Neuronal stem cell (in vitro differentiated cells): ENCODE measurements at regions not wholly inside any gene's neighbourhood (a gene's known extent, or its start where the extent isn't known, plus 50 kb on each side); places are given as distances from the start of the nearest gene placed in this dataset.
"Not testable (repeated sequence)": the region's sequence is repeated elsewhere in the genome, so short reads cannot be mapped to it uniquely, and the experiment has no call there.

Experiments used
- DNase-seq: peaks from one replicate; pipeline ENCODE4 v3.0.0-alpha.2; 2013; ENCODE audit warnings: low spot score
- H2AFZ ChIP-seq: one replicate; pipeline ENCODE4 v1.6.1; 2013; ENCODE audit warnings: mild to moderate bottlenecking, low read length, inconsistent platforms
- H2AK5ac ChIP-seq: 2 replicates; pipeline ENCODE4 v1.6.1; 2013; ENCODE audit warnings: low read depth, mild to moderate bottlenecking, inconsistent platforms, low read length, moderate library complexity, mixed read lengths
- H2BK120ac ChIP-seq: 2 replicates; pipeline ENCODE4 v1.6.1; 2013; ENCODE audit warnings: low read depth, mild to moderate bottlenecking, inconsistent platforms, low read length, moderate library complexity, mixed read lengths
- H2BK12ac ChIP-seq: one replicate; pipeline ENCODE4 v1.6.1; 2013; ENCODE audit warnings: low read length, inconsistent platforms
- H2BK15ac ChIP-seq: 2 replicates; pipeline ENCODE4 v1.6.1; 2013; ENCODE audit warnings: mild to moderate bottlenecking, low read length, inconsistent platforms, mixed read lengths
- H2BK5ac ChIP-seq: one replicate; pipeline ENCODE4 v1.6.1; 2013; ENCODE audit warnings: inconsistent platforms, mild to moderate bottlenecking, low read length, moderate library complexity
- H3K14ac ChIP-seq: one replicate; pipeline ENCODE4 v1.6.1; 2013; ENCODE audit warnings: low read length, inconsistent platforms
- H3K18ac ChIP-seq: 2 replicates; pipeline ENCODE4 v1.6.1; 2013; ENCODE audit warnings: low read length, inconsistent platforms
- H3K23ac ChIP-seq: 2 replicates; pipeline ENCODE4 v1.6.1; 2013; ENCODE audit warnings: low read depth, mild to moderate bottlenecking, mixed read lengths, low read length, inconsistent platforms; ENCODE audit not compliant: poor library complexity
- H3K27ac ChIP-seq: replicated peaks from 3 replicates; pipeline ENCODE4 v1.5.1; 2013; ENCODE audit warnings: low read length, inconsistent platforms
- H3K27me3 ChIP-seq, 3 experiments: 2 replicates each; pipeline ENCODE4 v1.6.1; 2013; ENCODE audit warnings: low read length in 3 of 3, mild to moderate bottlenecking in 2 of 3, inconsistent platforms in 1 of 3, low read depth in 1 of 3, mixed read lengths in 1 of 3, moderate library complexity in 1 of 3; ENCODE audit not compliant: control insufficient read depth in 3 of 3, insufficient read depth in 3 of 3
- H3K36me3 ChIP-seq, 2 donors: replicated peaks in 1 of 2; 2 replicates each; pipeline ENCODE4 v1.6.1; 2013; ENCODE audit warnings: low read length in 2 of 2; ENCODE audit not compliant: control insufficient read depth in 2 of 2, insufficient read depth in 2 of 2
- H3K4ac ChIP-seq: 2 replicates; pipeline ENCODE4 v1.6.1; 2013; ENCODE audit warnings: inconsistent platforms, mild to moderate bottlenecking, low read length, moderate library complexity
- H3K4me1 ChIP-seq, 2 donors: 1 replicate in 1 of 2; 2 replicates in 1 of 2; pipeline ENCODE4 v1.6.1; 2013; ENCODE audit warnings: low read length in 2 of 2, low read depth in 1 of 2; ENCODE audit not compliant: control insufficient read depth in 2 of 2, insufficient read depth in 1 of 2
- H3K4me2 ChIP-seq: one replicate; pipeline ENCODE4 v1.6.1; 2013; ENCODE audit warnings: mild to moderate bottlenecking, low read length, inconsistent platforms; ENCODE audit not compliant: insufficient read depth, poor library complexity, severe bottlenecking
- H3K4me3 ChIP-seq, 2 donors: 2 replicates each; pipeline ENCODE4 v1.5.1; 2013; ENCODE audit warnings: low read length in 2 of 2, mild to moderate bottlenecking in 2 of 2, inconsistent platforms in 1 of 2, moderate library complexity in 1 of 2
- H3K79me1 ChIP-seq: one replicate; pipeline ENCODE4 v1.6.1; 2013; ENCODE audit warnings: low read depth, mild to moderate bottlenecking, inconsistent platforms, low read length, moderate library complexity
- H3K9ac ChIP-seq: one replicate; pipeline ENCODE4 v1.6.1; 2013; ENCODE audit warnings: mild to moderate bottlenecking, low read depth, low read length, inconsistent platforms; ENCODE audit not compliant: poor library complexity
- H3K9me3 ChIP-seq, 2 donors: replicated peaks in 1 of 2; 2 replicates each; pipeline versions ENCODE3 to v1.6.1; 2013; ENCODE audit warnings: low read length in 2 of 2, mild to moderate bottlenecking in 2 of 2, inconsistent platforms in 1 of 2, low read depth in 1 of 2, mixed read lengths in 1 of 2, moderate library complexity in 1 of 2; ENCODE audit not compliant: control insufficient read depth in 2 of 2, insufficient read depth in 1 of 2
- H4K8ac ChIP-seq: one replicate; pipeline ENCODE4 v1.6.1; 2013; ENCODE audit warnings: low read depth, mild to moderate bottlenecking, inconsistent platforms, low read length, moderate library complexity
- H4K91ac ChIP-seq: one replicate; pipeline ENCODE4 v1.6.1; 2013; ENCODE audit warnings: low read length, low read depth, mild to moderate bottlenecking, inconsistent platforms; ENCODE audit not compliant: poor library complexity
- WGBS, 2 donors: extraction: QIAGEN DNeasy Blood & Tissue Kit; methylation state at CpG; one replicate each; pipeline ENCODE4 v1.1.7; 2013; ENCODE audit warnings: missing lambda C conversion rate in 2 of 2, mixed read lengths in 1 of 2; ENCODE audit not compliant: insufficient read length in 2 of 2, insufficient replicate concordance in 1 of 2; ENCODE audit errors: extremely low coverage in 2 of 2; 5-methylcytosine and 5-hydroxymethylcytosine counted together

DNA sequence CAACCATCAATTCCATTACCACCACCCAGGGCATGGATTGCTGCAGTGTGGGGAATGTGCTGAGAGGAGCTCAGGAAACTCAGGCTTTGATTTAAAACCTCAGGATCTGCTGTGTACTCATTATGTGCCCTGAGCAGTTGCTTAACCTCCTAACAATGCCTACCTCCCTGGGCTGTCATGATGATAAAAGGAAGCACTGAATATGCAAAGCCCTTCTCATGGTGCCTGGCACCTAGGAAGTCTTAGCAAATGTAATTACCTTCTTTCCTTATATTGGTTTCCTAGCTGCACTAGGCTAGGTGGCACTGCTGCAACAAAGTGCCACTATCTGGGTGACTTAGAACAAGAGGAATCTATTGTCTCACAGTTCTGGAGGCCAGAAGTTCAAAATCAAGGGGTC is 62.2 kb downstream of the KCTD12 start:
- H2AK5ac ChIP-seq, result no peak overlapping the region
- no peak overlapping the region for H3K14ac ChIP-seq
- H3K4ac ChIP-seq, result no peak overlapping the region
- H3K4me3 ChIP-seq, result no peak overlapping the region
- no peak overlapping the region for H3K18ac ChIP-seq
- H3K23ac ChIP-seq, result no peak overlapping the region
- no peak overlapping the region for H2BK120ac ChIP-seq
- no peak overlapping the region for H2AFZ ChIP-seq
- H3K27me3 ChIP-seq, result no peaks in the 10 kb centered on the region
- no peak overlapping the region for H3K27ac ChIP-seq
- no peak overlapping the region for H2BK12ac ChIP-seq
- H3K79me1 ChIP-seq, result no peaks in the 10 kb centered on the region
- no peaks in the 10 kb centered on the region for H3K36me3 ChIP-seq
- H2BK15ac ChIP-seq, result no peak overlapping the region
- H3K4me1 ChIP-seq, result peaks cover 0 to 2% of the 10 kb centered on the region in 2 donors
- no peak overlapping the region for H4K91ac ChIP-seq
- no peak overlapping the region for H3K9ac ChIP-seq
- no peaks in the 10 kb centered on the region for H3K9me3 ChIP-seq
- H4K8ac ChIP-seq, result no peak overlapping the region
- DNase-seq, result no peak
- H2BK5ac ChIP-seq, result no peak overlapping the region
- H3K4me2 ChIP-seq, result no peak overlapping the region

DNA sequence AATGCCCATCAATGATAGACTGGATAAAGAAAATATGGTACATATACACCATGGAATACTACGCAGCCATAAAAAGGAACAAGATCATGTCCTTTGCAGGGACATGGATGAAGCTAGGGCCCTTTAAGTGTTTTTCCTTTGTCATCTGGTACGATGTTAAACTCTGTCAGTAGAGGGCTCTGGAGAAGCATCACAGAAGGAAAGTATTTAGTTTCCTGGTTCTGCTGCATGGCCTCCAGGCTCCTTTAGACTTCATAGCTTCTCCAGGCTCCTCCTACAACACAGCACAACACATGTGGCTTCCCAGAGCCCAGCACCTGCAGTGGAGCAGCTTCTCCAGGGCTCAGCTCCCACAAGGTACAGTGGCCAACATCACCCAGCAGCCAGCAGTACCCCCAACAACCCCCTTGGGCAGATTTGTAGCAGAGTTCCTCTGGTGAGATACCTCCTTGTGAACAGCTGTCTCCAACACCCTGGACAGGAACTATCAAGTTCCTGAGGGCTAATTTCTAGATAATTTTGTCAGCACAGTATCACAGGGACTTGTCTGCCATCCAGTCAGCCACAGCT is 63.4 kb downstream of the KCTD12 start:
- Histone ChIP-seq H3K9me3 (no peaks in the 10 kb centered on the region), H2AK5ac (no peak overlapping the region), H3K4me1 (peaks cover 0 to 2% of the 10 kb centered on the region in 2 donors), H3K4ac (no peak overlapping the region), H3K36me3 (no peaks in the 10 kb centered on the region), H3K27ac (no peak overlapping the region), H2BK5ac (no peak overlapping the region), H3K4me2 (no peak overlapping the region), H3K18ac (no peak overlapping the region), H2BK15ac (no peak overlapping the region), H3K14ac (no peak overlapping the region), H2AFZ (no peak overlapping the region), H3K27me3 (no peaks in the 10 kb centered on the region), H3K4me3 (no peak overlapping the region), H2BK12ac (no peak overlapping the region), H4K91ac (no peak overlapping the region), H3K79me1 (no peaks in the 10 kb centered on the region), H3K9ac (no peak overlapping the region), H2BK120ac (no peak overlapping the region), H3K23ac (no peak overlapping the region), H4K8ac (no peak overlapping the region)
- WGBS, 2 donors, result no CpG with 5 or more reads among the region's 2 CpGs
- DNase-seq, result no peak

DNA sequence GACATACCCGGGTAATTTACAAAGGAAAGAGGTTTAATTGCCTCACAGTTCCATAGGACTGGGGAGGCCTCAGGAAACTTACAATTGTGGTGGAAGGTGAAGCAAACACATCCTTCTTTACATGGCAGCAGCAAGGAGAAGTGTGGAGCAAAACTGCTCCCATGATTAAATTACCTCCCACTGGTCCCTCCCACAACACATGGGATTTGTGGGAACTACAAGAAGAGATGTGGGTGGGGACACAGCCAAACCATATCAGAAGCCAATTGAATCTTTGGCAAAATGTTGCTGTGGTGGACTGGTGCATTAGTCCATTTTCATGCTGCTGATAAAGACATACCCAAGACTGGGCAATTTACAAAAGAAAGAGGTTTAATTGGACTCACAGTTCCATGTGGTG is 65.0 kb downstream of the KCTD12 start:
- H4K91ac ChIP-seq, H3K4me2 ChIP-seq, H3K9me3 ChIP-seq, H2AK5ac ChIP-seq, H3K27ac ChIP-seq, H4K8ac ChIP-seq, H3K23ac ChIP-seq, H3K79me1 ChIP-seq, H2BK5ac ChIP-seq, H3K9ac ChIP-seq, H3K36me3 ChIP-seq, H3K18ac ChIP-seq, H3K27me3 ChIP-seq, H3K4ac ChIP-seq, H3K4me3 ChIP-seq, H2AFZ ChIP-seq, H2BK15ac ChIP-seq, H3K14ac ChIP-seq, H3K4me1 ChIP-seq, DNase-seq, H2BK120ac ChIP-seq, H2BK12ac ChIP-seq: not testable (repeated sequence)
- no CpG with 5 or more reads among the region's 1 CpG for WGBS, 2 donors

DNA sequence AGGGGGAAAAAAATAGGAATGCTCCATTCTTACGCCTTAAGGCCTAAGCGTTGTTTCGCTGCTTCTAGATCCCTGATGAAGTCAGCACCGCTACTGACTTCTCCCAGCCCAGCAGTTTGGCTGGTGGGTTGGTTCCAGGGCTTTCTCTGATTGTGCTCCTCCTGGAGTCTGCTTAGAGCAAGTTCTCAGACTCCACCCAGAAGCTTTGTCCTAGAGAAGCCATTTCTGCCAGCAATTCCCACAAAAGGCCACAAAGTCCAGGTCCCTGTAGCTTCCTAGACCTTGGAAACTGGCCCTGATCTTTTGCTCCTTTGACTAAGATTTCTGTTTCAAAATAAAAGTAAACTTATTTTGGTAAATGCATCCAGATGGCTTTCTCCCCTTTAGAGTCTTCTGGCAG is 65.4 kb downstream of the KCTD12 start:
- Histone ChIP-seq H3K4me3 (no peak overlapping the region), H2BK120ac (no peak overlapping the region), H2BK5ac (no peak overlapping the region), H2BK15ac (no peak overlapping the region), H4K8ac (no peak overlapping the region), H3K27ac (no peak overlapping the region), H3K27me3 (no peaks in the 10 kb centered on the region), H4K91ac (no peak overlapping the region), H3K9ac (no peak overlapping the region), H2BK12ac (no peak overlapping the region), H3K36me3 (no peaks in the 10 kb centered on the region), H2AFZ (no peak overlapping the region), H2AK5ac (no peak overlapping the region), H3K4ac (no peak overlapping the region), H3K14ac (no peak overlapping the region), H3K23ac (no peak overlapping the region), H3K4me2 (no peak overlapping the region), H3K9me3 (no peaks in the 10 kb centered on the region), H3K79me1 (no peaks in the 10 kb centered on the region), H3K18ac (no peak overlapping the region), H3K4me1 (peaks cover 0 to 2% of the 10 kb centered on the region in 2 donors)
- no peak for DNase-seq
- no CpG with 5 or more reads among the region's 4 CpGs for WGBS, 2 donors
